H9 (cell line): ENCODE measurements at regions not wholly inside any gene's neighbourhood (a gene's known extent, or its start where the extent isn't known, plus 50 kb on each side); places are given as distances from the start of the nearest gene placed in this dataset.

Experiments used
- DNase-seq: peaks from one replicate; pipeline ENCODE4 v3.0.0-alpha.2; 2017
- H2AFZ ChIP-seq: one replicate; pipeline ENCODE4 v1.6.1; 2013; ENCODE audit warnings: mild to moderate bottlenecking, low read length, control low read depth, moderate library complexity
- H2AK5ac ChIP-seq: 2 replicates; pipeline ENCODE4 v1.6.1; 2013; ENCODE audit warnings: low read length, control low read depth, mixed read lengths; ENCODE audit not compliant: insufficient read length
- H2BK120ac ChIP-seq: one replicate; pipeline ENCODE4 v1.6.1; 2013; ENCODE audit warnings: low read depth, mild to moderate bottlenecking, low read length, control low read depth, inconsistent platforms; ENCODE audit not compliant: poor library complexity, severe bottlenecking
- H2BK12ac ChIP-seq: 2 replicates; pipeline ENCODE4 v1.6.1; 2013; ENCODE audit warnings: low read length, control low read depth, mixed read lengths, low read depth; ENCODE audit not compliant: insufficient read length
- H2BK15ac ChIP-seq: 2 replicates; pipeline ENCODE4 v1.6.1; 2013; ENCODE audit warnings: low read depth, low read length, control low read depth
- H2BK20ac ChIP-seq: one replicate; pipeline ENCODE4 v1.6.1; 2013; ENCODE audit warnings: low read depth, mild to moderate bottlenecking, low read length, control low read depth, inconsistent platforms; ENCODE audit not compliant: poor library complexity, severe bottlenecking
- H2BK5ac ChIP-seq: 2 replicates; pipeline ENCODE4 v1.6.1; 2013; ENCODE audit warnings: low read length, control low read depth, mixed read lengths; ENCODE audit not compliant: insufficient read length
- H3K14ac ChIP-seq: 2 replicates; pipeline ENCODE4 v1.6.1; 2013; ENCODE audit warnings: low read length, control low read depth; ENCODE audit not compliant: insufficient read depth
- H3K18ac ChIP-seq: 2 replicates; pipeline ENCODE4 v1.6.1; 2013; ENCODE audit warnings: low read depth, mild to moderate bottlenecking, mixed read lengths, low read length, control low read depth; ENCODE audit not compliant: insufficient read length
- H3K23ac ChIP-seq: 2 replicates; pipeline ENCODE4 v1.6.1; 2013; ENCODE audit warnings: low read length, control low read depth, mixed read lengths, low read depth; ENCODE audit not compliant: insufficient read length
- H3K23me2 ChIP-seq: 2 replicates; pipeline ENCODE4 v1.6.1; 2013; ENCODE audit warnings: low read depth, mild to moderate bottlenecking, mixed read lengths, low read length, control low read depth; ENCODE audit not compliant: insufficient read length, poor library complexity, severe bottlenecking
- H3K27ac ChIP-seq: 2 replicates; pipeline ENCODE4 v1.5.1; 2013; ENCODE audit warnings: low read length, control low read depth, mixed read lengths, low read depth; ENCODE audit not compliant: insufficient read length
- H3K27me3 ChIP-seq: 2 replicates; pipeline ENCODE4 v1.6.1; 2013; ENCODE audit warnings: low read length, control low read depth, inconsistent platforms; ENCODE audit not compliant: insufficient read depth
- H3K4ac ChIP-seq: 2 replicates; pipeline ENCODE4 v1.6.1; 2013; ENCODE audit warnings: low read depth, mild to moderate bottlenecking, control low read depth, inconsistent platforms, low read length, moderate library complexity
- H3K4me1 ChIP-seq: 2 replicates; pipeline ENCODE4 v1.6.1; 2013; ENCODE audit warnings: low read length, control low read depth, inconsistent platforms; ENCODE audit not compliant: insufficient read depth
- H3K4me2 ChIP-seq: 2 replicates; pipeline ENCODE4 v1.6.1; 2013; ENCODE audit warnings: low read length, control low read depth, mixed read lengths; ENCODE audit not compliant: insufficient read length, insufficient read depth
- H3K56ac ChIP-seq: 2 replicates; pipeline ENCODE4 v1.6.1; 2013; ENCODE audit warnings: low read depth, mild to moderate bottlenecking, mixed read lengths, low read length, control low read depth; ENCODE audit not compliant: insufficient read length
- H3K79me1 ChIP-seq: 2 replicates; pipeline ENCODE4 v1.6.1; 2013; ENCODE audit warnings: low read depth, mild to moderate bottlenecking, moderate library complexity, low read length, control low read depth, inconsistent platforms; ENCODE audit not compliant: insufficient read depth, poor library complexity, severe bottlenecking
- H3K79me2 ChIP-seq: 2 replicates; pipeline ENCODE4 v1.6.1; 2013; ENCODE audit warnings: low read length, control low read depth, inconsistent platforms; ENCODE audit not compliant: insufficient read depth
- H3K9ac ChIP-seq: 2 replicates; pipeline ENCODE4 v1.6.1; 2013; ENCODE audit warnings: low read length, control low read depth, mixed read lengths; ENCODE audit not compliant: insufficient read length; ENCODE audit errors: extremely low read depth
- H3K9me3 ChIP-seq: one replicate; pipeline ENCODE4 v1.6.1; 2013; ENCODE audit warnings: low read depth, low read length, inconsistent platforms; ENCODE audit not compliant: control insufficient read depth
- H3T11ph ChIP-seq: one replicate; pipeline ENCODE4 v1.6.1; 2013; ENCODE audit warnings: mild to moderate bottlenecking, low read length, control low read depth, inconsistent platforms
- H4K20me1 ChIP-seq: one replicate; pipeline ENCODE4 v1.6.1; 2013; ENCODE audit not compliant: control insufficient read depth, insufficient read length, insufficient read depth
- H4K5ac ChIP-seq: 2 replicates; pipeline ENCODE4 v1.6.1; 2013; ENCODE audit warnings: low read depth, mild to moderate bottlenecking, mixed read lengths, low read length, control low read depth; ENCODE audit not compliant: insufficient read length
- H4K8ac ChIP-seq: replicated peaks from 2 replicates; pipeline ENCODE4 v1.6.1; 2013; ENCODE audit warnings: low read length, control low read depth, mixed read lengths, low read depth; ENCODE audit not compliant: insufficient read length
- H4K91ac ChIP-seq: 2 replicates; pipeline ENCODE4 v1.6.1; 2013; ENCODE audit warnings: low read depth, mild to moderate bottlenecking, moderate library complexity, mixed read lengths, low read length, control low read depth; ENCODE audit not compliant: insufficient read length
- H3K27ac Mint-ChIP-seq, 3 experiments: 2 replicates in 2 of 3; 3 replicates in 1 of 3; pipeline ENCODE4 v1.8.0; 2020 to 2021; ENCODE audit warnings: mixed read lengths in 3 of 3, mild to moderate bottlenecking in 1 of 3, moderate library complexity in 1 of 3
- H3K27me3 Mint-ChIP-seq: 2 replicates; pipeline ENCODE4 v1.8.0; 2021; ENCODE audit warnings: low read depth, mild to moderate bottlenecking, moderate library complexity, mixed read lengths
- H3K36me3 Mint-ChIP-seq, 3 experiments: 2 replicates in 2 of 3; 3 replicates in 1 of 3; pipeline ENCODE4 v1.8.0; 2020 to 2021; ENCODE audit warnings: low read depth in 3 of 3, mixed read lengths in 3 of 3; ENCODE audit not compliant: insufficient read depth in 1 of 3
- H3K4me1 Mint-ChIP-seq, 2 experiments: 2 replicates each; pipeline ENCODE4 v1.8.0; 2020; ENCODE audit warnings: mixed read lengths in 2 of 2
- H3K4me3 Mint-ChIP-seq, 2 experiments: 2 replicates in 1 of 2; 3 replicates in 1 of 2; pipeline ENCODE4 v1.8.0; 2020 to 2021; ENCODE audit warnings: mild to moderate bottlenecking in 2 of 2, mixed read lengths in 2 of 2, moderate library complexity in 1 of 2
- H3K9me3 Mint-ChIP-seq, 2 experiments: 2 replicates in 1 of 2; 3 replicates in 1 of 2; pipeline ENCODE4 v1.8.0; 2020; ENCODE audit warnings: mild to moderate bottlenecking in 2 of 2, mixed read lengths in 2 of 2, moderate library complexity in 1 of 2
- CTCF ChIP-seq: fragments of 200-600 bp; sonication (generic); conservative IDR thresholded peaks from 3 replicates; pipeline ENCODE4 v1.8.0; 2021; ENCODE audit warnings: antibody characterized with exemption, mild to moderate bottlenecking
- WGBS: extraction: QIAGEN DNeasy Blood & Tissue Kit; methylation state at CpG from one replicate; pipeline ENCODE4 v1.1.7; 2013; ENCODE audit warnings: missing lambda C conversion rate, low lambda C conversion rate, mixed read lengths; ENCODE audit not compliant: insufficient read length; ENCODE audit errors: extremely low coverage; 5-methylcytosine and 5-hydroxymethylcytosine counted together

DNA sequence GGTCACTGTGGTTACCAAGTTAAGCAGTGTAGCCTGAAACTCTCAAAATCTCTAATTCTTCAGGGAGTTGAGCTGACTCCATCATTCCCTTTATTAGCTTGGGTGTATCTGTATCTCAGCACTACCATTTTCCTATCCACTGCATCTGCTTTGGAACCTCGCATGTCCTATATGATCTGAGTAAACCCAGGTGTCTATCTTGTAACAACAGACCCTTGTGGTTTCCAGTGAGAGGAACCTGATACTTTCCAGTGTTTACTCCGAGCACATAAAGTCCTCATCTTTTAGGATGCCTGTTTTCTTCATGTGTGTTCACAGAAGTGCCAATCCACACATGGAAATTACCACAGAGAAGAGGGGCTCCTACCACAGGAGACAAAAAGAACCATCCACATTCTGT, 650.4 kb downstream of the LMO4 start:
- Mint-ChIP-seq H3K27ac (no peak overlapping the region), H3K4me1 (peaks cover 30 to 36% of the 10 kb centered on the region in 2 experiments), H3K4me3 (no peak overlapping the region), H3K36me3 (no peaks in the 10 kb centered on the region), H3K27me3 (peaks cover 3% of the 10 kb centered on the region; the same call in 1 of the 2 replicates), H3K9me3 (no peaks in the 10 kb centered on the region; a peak in 1 of 5 replicates)
- no peak overlapping the region for H3K9ac ChIP-seq
- no peaks in the 10 kb centered on the region for H3K9me3 ChIP-seq
- H4K5ac ChIP-seq, result no peak overlapping the region
- no peak overlapping the region for H3T11ph ChIP-seq
- no peak overlapping the region for H4K91ac ChIP-seq
- no peak overlapping the region for H2BK12ac ChIP-seq
- no peak overlapping the region for H2AFZ ChIP-seq
- no peak overlapping the region for H3K4me2 ChIP-seq
- TF ChIP-seq CTCF, result no peak
- H3K14ac ChIP-seq, result no peak overlapping the region
- H3K23me2 ChIP-seq, result no peaks in the 10 kb centered on the region
- WGBS, result no CpG with 5 or more reads among the region's 2 CpGs
- H2BK15ac ChIP-seq, result no peak overlapping the region
- no peaks in the 10 kb centered on the region for H4K20me1 ChIP-seq
- DNase-seq, result no peak
- no peak overlapping the region for H2BK5ac ChIP-seq
- no peak overlapping the region for H3K23ac ChIP-seq
- no peak overlapping the region for H3K27ac ChIP-seq
- no peaks in the 10 kb centered on the region for H3K79me2 ChIP-seq
- H2BK20ac ChIP-seq, result no peak overlapping the region
- H3K27me3 ChIP-seq, result no peaks in the 10 kb centered on the region
- no peaks in the 10 kb centered on the region for H3K4me1 ChIP-seq
- no peak overlapping the region for H2BK120ac ChIP-seq
- no peak overlapping the region for H3K18ac ChIP-seq
- no peak overlapping the region for H4K8ac ChIP-seq
- no peak overlapping the region for H3K56ac ChIP-seq
- H2AK5ac ChIP-seq, result no peak overlapping the region
- no peaks in the 10 kb centered on the region for H3K79me1 ChIP-seq
- no peak overlapping the region for H3K4ac ChIP-seq
